ENCODE measurements at regions not wholly inside any gene's neighbourhood (a gene's known extent, or its start where the extent isn't known, plus 50 kb on each side); places are given as distances from the start of the nearest gene placed in this dataset.

- no peaks in the 10 kb centered on the region for H3K9me3 ChIP-seq
- no peaks in the 10 kb centered on the region for H3K36me3 ChIP-seq
- H3K4me1 ChIP-seq (ENCODE audit: control insufficient read depth in 1 of 2, low read depth in 2 of 2), result no peaks in the 10 kb centered on the region
- no peak overlapping the region for H3K27ac ChIP-seq
- ATAC-seq (ENCODE audit: insufficient number of reproducible peaks, low FRiP score, low read depth) (no peak), DNase-seq (ENCODE audit: low spot score) (no peak)
- no peak overlapping the region for H3K4me3 ChIP-seq
- no peaks in the 10 kb centered on the region for H3K27me3 ChIP-seq (replicated peaks; ENCODE audit: insufficient read depth)
- TF ChIP-seq CTCF (IDR thresholded peaks at IDR 0.05), result no peak
Observed at GRCh38 chr3:66092175-66092995, 53.7 kb upstream of the MAGI1 start.
